GM23248 (cell line): ENCODE measurements at regions not wholly inside any gene's neighbourhood (a gene's known extent, or its start where the extent isn't known, plus 50 kb on each side); places are given as distances from the start of the nearest gene placed in this dataset.

Experiments
- DNase-seq: peaks from one replicate; pipeline ENCODE4 v3.0.0-alpha.2; 2015
- H2AFZ ChIP-seq: fragments of 200-600 bp; sonication (generic); 2 replicates; pipeline ENCODE4 v1.6.1; 2016; ENCODE audit warnings: antibody characterized with exemption
- H3F3A ChIP-seq: fragments of 200-600 bp; sonication (generic); 2 replicates; pipeline ENCODE4 v1.6.1; 2016; ENCODE audit warnings: mild to moderate bottlenecking, antibody characterized with exemption, mixed run types; ENCODE audit not compliant: insufficient read depth
- H3K27ac ChIP-seq: fragments of 200-600 bp; sonication (generic); 2 replicates; pipeline ENCODE4 v1.5.1; 2016; ENCODE audit warnings: mild to moderate bottlenecking
- H3K27me3 ChIP-seq: fragments of 200-600 bp; sonication (generic); replicated peaks from 2 replicates; pipeline ENCODE4 v1.6.1; 2016; ENCODE audit warnings: mild to moderate bottlenecking; ENCODE audit not compliant: insufficient read depth
- H3K36me3 ChIP-seq: fragments of 200-600 bp; sonication (generic); 2 replicates; pipeline ENCODE4 v1.6.1; 2016; ENCODE audit warnings: low read depth, mild to moderate bottlenecking
- H3K4me1 ChIP-seq: fragments of 200-600 bp; sonication (generic); 2 replicates; pipeline ENCODE4 v1.6.1; 2016; ENCODE audit warnings: mild to moderate bottlenecking; ENCODE audit not compliant: insufficient read depth
- H3K4me2 ChIP-seq: fragments of 200-600 bp; sonication (generic); one replicate; pipeline ENCODE4 v1.6.1; 2016; ENCODE audit warnings: mild to moderate bottlenecking; ENCODE audit not compliant: unreplicated experiment
- H3K4me3 ChIP-seq: fragments of 200-600 bp; sonication (generic); 2 replicates; pipeline ENCODE4 v1.5.1; 2016; ENCODE audit warnings: mild to moderate bottlenecking
- H3K79me2 ChIP-seq: fragments of 200-600 bp; sonication (generic); 2 replicates; pipeline ENCODE4 v1.6.1; 2016; ENCODE audit warnings: mild to moderate bottlenecking; ENCODE audit not compliant: insufficient read depth
- H3K9ac ChIP-seq: fragments of 200-600 bp; sonication (generic); 2 replicates; pipeline ENCODE4 v1.6.1; 2016; ENCODE audit warnings: mild to moderate bottlenecking
- H3K9me2 ChIP-seq: fragments of 200-600 bp; sonication (generic); 2 replicates; pipeline ENCODE4 v1.6.1; 2016; ENCODE audit warnings: mixed run types, mild to moderate bottlenecking, moderate library complexity; ENCODE audit not compliant: insufficient read depth
- H3K9me3 ChIP-seq: fragments of 200-600 bp; sonication (generic); one replicate; pipeline ENCODE4 v1.6.1; 2017; ENCODE audit warnings: low read depth
- H4K20me1 ChIP-seq: fragments of 200-600 bp; sonication (generic); 2 replicates; pipeline ENCODE4 v1.6.0; 2016; ENCODE audit not compliant: insufficient read depth
- EZH2 ChIP-seq: fragments of 200-600 bp; sonication (generic); IDR thresholded peaks from 2 replicates; pipeline ENCODE4 v1.6.1; 2018; ENCODE audit warnings: antibody characterized with exemption, mild to moderate bottlenecking; ENCODE audit not compliant: insufficient read depth, poor library complexity, severe bottlenecking
- EZH2phosphoT487 ChIP-seq: fragments of 200-600 bp; sonication (generic); IDR thresholded peaks from 2 replicates; pipeline ENCODE4 v1.6.1; 2018; ENCODE audit warnings: antibody characterized with exemption, moderate library complexity, mild to moderate bottlenecking, low read depth; ENCODE audit not compliant: insufficient read depth
- WGBS, 2 experiments: methylation state at CpG; one replicate each; pipeline ENCODE4 v1.1.6; 2015 to 2017; ENCODE audit warnings: low lambda C conversion rate in 2 of 2, low coverage in 1 of 2; ENCODE audit errors: missing lambda C conversion rate in 2 of 2; 5-methylcytosine and 5-hydroxymethylcytosine counted together
- in situ Hi-C: fragments of 300-500 bp; cut with MboI; formaldehyde crosslinking; loops from 2 replicates; pipeline ENCODE4 v1.15.0; 2020

DNA sequence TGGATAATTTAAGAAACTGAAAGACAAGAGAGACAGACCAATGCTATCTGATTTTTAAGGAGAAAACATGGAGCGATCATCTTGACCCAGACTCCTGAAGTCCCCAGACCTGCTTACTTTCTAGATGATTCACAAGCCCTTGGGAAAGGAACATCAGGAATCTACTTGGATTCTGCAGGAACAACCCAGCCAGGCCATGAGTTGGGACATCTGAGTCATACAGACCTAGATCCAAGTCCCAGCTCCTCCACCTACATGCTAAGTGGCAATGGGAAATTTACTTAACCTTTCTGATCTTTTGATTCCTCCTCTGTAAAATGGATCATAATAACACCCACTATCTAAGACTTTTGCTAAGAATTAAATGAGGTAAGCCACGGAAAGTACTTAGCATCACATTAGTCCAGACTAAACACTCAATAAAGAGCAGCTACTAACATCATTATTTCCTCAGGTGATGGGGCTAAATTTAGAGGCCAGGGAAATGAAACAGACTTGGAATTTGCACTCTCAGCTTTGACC, 61.0 kb upstream of the MAFB start:
- no peaks in the 10 kb centered on the region for H3K9me3 ChIP-seq
- H3K4me3 ChIP-seq: no peak overlapping the region
- no peaks in the 10 kb centered on the region for H3K79me2 ChIP-seq
- H3K36me3 ChIP-seq: no peaks in the 10 kb centered on the region
- H3K9ac ChIP-seq: no peak overlapping the region
- H2AFZ ChIP-seq: no peak overlapping the region
- WGBS, 2 experiments: 43 to 50% methylated on average over 2 of the region's 2 CpGs
- in situ Hi-C loops: no loop called here
- H3K27ac ChIP-seq: no peak overlapping the region
- H4K20me1 ChIP-seq: no peaks in the 10 kb centered on the region
- no peaks in the 10 kb centered on the region for H3F3A ChIP-seq
- peak; percentile 9 for DNase-seq
- no peaks in the 10 kb centered on the region for H3K4me1 ChIP-seq
- H3K27me3 ChIP-seq: peaks cover 10% of the 10 kb centered on the region; the same call in 1 of the 2 replicates
- H3K9me2 ChIP-seq: no peaks in the 10 kb centered on the region
- TF ChIP-seq EZH2phosphoT487: no peak
- TF ChIP-seq EZH2: no peak
- H3K4me2 ChIP-seq: no peak overlapping the region

- in situ Hi-C loops: no loop called here
- DNase-seq: no peak
- no peaks in the 10 kb centered on the region for H3K36me3 ChIP-seq
- H3F3A ChIP-seq: no peaks in the 10 kb centered on the region
- no peaks in the 10 kb centered on the region for H3K4me1 ChIP-seq
- H2AFZ ChIP-seq: no peak overlapping the region
- no peaks in the 10 kb centered on the region for H3K9me3 ChIP-seq
- no peaks in the 10 kb centered on the region for H3K9me2 ChIP-seq
- H4K20me1 ChIP-seq: no peaks in the 10 kb centered on the region
- no peak overlapping the region for H3K4me2 ChIP-seq
- H3K27ac ChIP-seq: no peak overlapping the region
- WGBS, 2 experiments: 28% methylated on average over 5 of the region's 5 CpGs
- no peak overlapping the region for H3K9ac ChIP-seq
- no peak overlapping the region for H3K4me3 ChIP-seq
- peaks cover 10% of the 10 kb centered on the region; the same call in 1 of the 2 replicates for H3K27me3 ChIP-seq
- H3K79me2 ChIP-seq: no peaks in the 10 kb centered on the region
- TF ChIP-seq EZH2phosphoT487 (no peak), EZH2 (no peak)
Measured at GRCh38 chr20:40750541-40751035, 61.6 kb upstream of the MAFB start.

DNA sequence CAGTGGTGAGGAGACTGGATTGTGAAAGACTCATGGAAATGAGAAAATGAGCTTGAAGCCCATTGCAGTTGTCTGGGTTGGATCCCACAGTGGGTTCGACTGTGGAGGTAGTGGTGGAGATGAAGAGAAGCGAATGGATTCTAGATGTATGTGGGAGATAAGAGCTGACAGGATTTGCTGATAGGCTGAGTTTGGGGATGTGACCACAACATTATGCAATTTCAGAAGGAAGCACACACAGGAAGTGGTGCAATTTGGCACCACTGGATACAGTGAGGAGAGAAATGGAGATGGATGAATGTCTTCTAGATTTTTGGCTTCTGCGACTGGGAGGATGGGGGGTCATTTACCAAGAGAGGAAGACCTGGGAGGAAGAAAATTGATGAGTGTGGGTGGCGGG, 64.4 kb upstream of the MAFB start:
- H3K4me3 ChIP-seq: no peak overlapping the region
- no peaks in the 10 kb centered on the region for H3K36me3 ChIP-seq
- H3K27me3 ChIP-seq: no peaks in the 10 kb centered on the region
- no peaks in the 10 kb centered on the region for H3K79me2 ChIP-seq
- TF ChIP-seq EZH2phosphoT487: no peak
- TF ChIP-seq EZH2: no peak
- H3K9me3 ChIP-seq: no peaks in the 10 kb centered on the region
- in situ Hi-C loops: no loop called here
- no peak overlapping the region for H3K9ac ChIP-seq
- no peaks in the 10 kb centered on the region for H3F3A ChIP-seq
- H3K27ac ChIP-seq: no peak overlapping the region
- DNase-seq: no peak
- no peaks in the 10 kb centered on the region for H3K9me2 ChIP-seq
- no peak overlapping the region for H3K4me2 ChIP-seq
- no peak overlapping the region for H2AFZ ChIP-seq
- no peaks in the 10 kb centered on the region for H3K4me1 ChIP-seq
- H4K20me1 ChIP-seq: no peaks in the 10 kb centered on the region
- WGBS, 2 experiments: 77 to 92% methylated on average over 4 of the region's 4 CpGs

DNA sequence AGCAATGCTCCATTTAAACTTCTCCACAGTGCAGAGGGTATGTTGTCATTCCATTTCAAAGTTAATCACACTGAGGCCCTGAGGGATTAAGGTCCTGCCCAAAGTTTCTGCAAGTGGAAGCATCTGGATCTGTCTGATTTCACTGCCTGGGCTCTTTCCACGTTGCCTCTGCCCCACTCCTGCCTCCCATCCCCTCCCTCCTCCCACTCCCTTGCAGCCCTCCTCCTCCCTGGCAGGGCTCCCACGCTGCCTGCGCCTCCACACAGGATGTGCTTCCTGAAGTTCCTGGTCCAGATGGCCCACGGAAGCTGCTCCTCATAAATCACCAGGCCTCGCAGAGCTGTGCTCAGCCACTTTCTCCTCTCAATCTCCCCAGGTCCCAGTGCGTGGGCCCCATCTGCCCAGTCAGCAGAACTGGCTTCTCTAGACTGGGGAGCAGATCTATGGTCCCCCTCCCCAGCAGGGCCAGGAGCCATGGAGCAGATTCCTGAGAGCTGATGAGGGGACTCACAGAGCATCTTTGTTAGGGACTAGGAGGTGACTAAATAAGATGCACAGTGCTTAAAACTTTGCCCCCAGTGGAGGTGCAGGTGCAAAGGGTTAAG, 65.4 kb upstream of the MAFB start:
- Histone ChIP-seq H3K4me2 (no peak overlapping the region), H3K9ac (no peak overlapping the region), H3K9me2 (no peaks in the 10 kb centered on the region), H3K9me3 (no peaks in the 10 kb centered on the region), H4K20me1 (no peaks in the 10 kb centered on the region), H3K79me2 (no peaks in the 10 kb centered on the region), H3K4me1 (no peaks in the 10 kb centered on the region), H2AFZ (no peak overlapping the region), H3F3A (no peaks in the 10 kb centered on the region), H3K27me3 (no peaks in the 10 kb centered on the region), H3K36me3 (no peaks in the 10 kb centered on the region), H3K27ac (no peak overlapping the region), H3K4me3 (no peak overlapping the region)
- 5 to 13% methylated on average over 6 of the region's 6 CpGs for WGBS, 2 experiments
- no peak for DNase-seq
- TF ChIP-seq EZH2 (no peak), EZH2phosphoT487 (no peak)
- in situ Hi-C loops: no loop called here

DNA sequence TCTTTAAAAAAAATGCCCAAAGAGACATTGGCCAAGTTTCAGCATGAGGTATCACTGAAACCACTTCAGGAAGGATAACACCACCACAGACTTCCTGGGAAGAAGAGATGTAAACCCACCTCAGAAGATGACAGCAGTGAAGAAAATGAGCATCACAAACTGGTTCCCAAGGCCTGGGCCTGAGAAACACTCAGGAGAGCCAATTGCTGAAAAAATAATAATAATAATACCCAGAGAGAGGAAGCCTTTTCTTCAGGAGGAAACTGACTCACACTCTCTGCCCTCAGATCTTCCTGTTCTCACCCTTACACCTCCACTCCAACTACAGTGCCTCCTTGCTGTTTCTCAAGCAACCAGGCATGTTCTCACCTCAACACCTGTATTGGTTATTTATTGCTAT, 68.1 kb upstream of the MAFB start:
- no peaks in the 10 kb centered on the region for H3K79me2 ChIP-seq
- no peak overlapping the region for H3K4me3 ChIP-seq
- no peak overlapping the region for H3K27ac ChIP-seq
- no peaks in the 10 kb centered on the region for H3F3A ChIP-seq
- no peak overlapping the region for H3K9ac ChIP-seq
- no peaks in the 10 kb centered on the region for H3K9me2 ChIP-seq
- no peaks in the 10 kb centered on the region for H3K36me3 ChIP-seq
- no peak overlapping the region for H2AFZ ChIP-seq
- no peaks in the 10 kb centered on the region for H3K9me3 ChIP-seq
- no peaks in the 10 kb centered on the region for H3K27me3 ChIP-seq
- TF ChIP-seq EZH2: no peak
- no peak for TF ChIP-seq EZH2phosphoT487
- no peaks in the 10 kb centered on the region for H4K20me1 ChIP-seq
- H3K4me2 ChIP-seq: no peak overlapping the region
- no peaks in the 10 kb centered on the region for H3K4me1 ChIP-seq
- in situ Hi-C loops: no loop called here
- DNase-seq: no peak
